GM12878 (cell line): ENCODE measurements at regions not wholly inside any gene's neighbourhood (a gene's known extent, or its start where the extent isn't known, plus 50 kb on each side); places are given as distances from the start of the nearest gene placed in this dataset.

Experiments used
- ATAC-seq: fragments of 200-7000 bp; cut with Tn5 transposase; 3 replicates; pipeline ENCODE4 v1.9.1; 2020; ENCODE audit warnings: mild to moderate bottlenecking, moderate library complexity
- BruUV-seq: library from RNA; stranded (reverse); fragments of 400-500 nt; replicated peaks from 2 replicates; lab custom pipeline; 2021; lab: Mats Ljungman, UMichigan
- CTCF ChIA-PET: fragments of 300-600 bp; sonication (Branson Sonifier 250); formaldehyde crosslinking; extraction: SDS; loops from one replicate; lab custom pipeline; 2021; ENCODE audit warnings: inconsistent platforms; lab: Yijun Ruan, JAX
- POLR2A ChIA-PET: fragments of 350-600 bp; formaldehyde crosslinking; extraction: SDS; loops from one replicate; lab custom pipeline; 2021; ENCODE audit warnings: inconsistent platforms; lab: Charles Lee
- RAD21 ChIA-PET: fragments of 300-600 bp; sonication (Branson Sonifier 250); formaldehyde crosslinking; loops from one replicate; lab custom pipeline; 2023; ENCODE audit warnings: antibody characterized with exemption; ENCODE audit not compliant: unreplicated experiment; lab: Charles Lee
- SMC1A ChIA-PET: fragments of 300-600 bp; sonication (Branson Sonifier 250); formaldehyde crosslinking; loops from one replicate; lab custom pipeline; 2023; ENCODE audit not compliant: unreplicated experiment, uncharacterized antibody; lab: Charles Lee
- DNase-seq: peaks from one replicate; pipeline ENCODE4 v3.0.0-alpha.2; 2011; ENCODE audit warnings: low read depth, low spot score
- FAIRE-seq: peaks from 3 replicates; lab custom pipeline; 2011; peaks lifted over from hg19 to GRCh38; lab: Jason Lieb, UNC
- H2AFZ ChIP-seq: 2 replicates; pipeline ENCODE4 v1.6.0; 2011; ENCODE audit warnings: low read depth, low read length, control low read depth; ENCODE audit not compliant: control insufficient read depth
- H3K27ac ChIP-seq: 2 replicates; pipeline ENCODE4 v1.5.1; 2011; ENCODE audit warnings: control low read depth; ENCODE audit not compliant: control insufficient read depth, insufficient read depth
- H3K27me3 ChIP-seq, 2 experiments: replicated peaks in 1 of 2; 2 replicates each; pipeline versions ENCODE4 v1.6.0 to v1.6.1; 2011; ENCODE audit warnings: low read length in 1 of 2; ENCODE audit not compliant: control insufficient read depth in 2 of 2, insufficient read depth in 2 of 2
- H3K36me3 ChIP-seq, 2 experiments: 2 replicates each; pipeline ENCODE4 v1.5.1; 2011; ENCODE audit warnings: low read length in 1 of 2; ENCODE audit not compliant: control insufficient read depth in 2 of 2, insufficient read depth in 2 of 2
- H3K4me1 ChIP-seq: 2 replicates; pipeline ENCODE4 v1.6.1; 2011; ENCODE audit warnings: mild to moderate bottlenecking, low read length, moderate library complexity, mixed read lengths; ENCODE audit not compliant: control insufficient read depth, insufficient read depth
- H3K4me2 ChIP-seq: 2 replicates; pipeline ENCODE4 v1.6.0; 2011; ENCODE audit warnings: control low read depth; ENCODE audit not compliant: control insufficient read depth, insufficient read depth
- H3K4me3 ChIP-seq: fragments of 200-600 bp; sonication (generic); 2 replicates; pipeline ENCODE4 v1.5.1; 2016
- H3K79me2 ChIP-seq: 2 replicates; pipeline ENCODE4 v1.6.0; 2011; ENCODE audit warnings: low read length; ENCODE audit not compliant: control insufficient read depth, insufficient read depth
- H3K9ac ChIP-seq: 2 replicates; pipeline ENCODE4 v1.8.0; 2011; ENCODE audit warnings: low read length, control low read depth, mixed read lengths; ENCODE audit not compliant: control insufficient read depth, insufficient read depth
- H3K9me3 ChIP-seq: replicated peaks from 3 replicates; pipeline ENCODE4 v1.5.1; 2011; ENCODE audit warnings: mild to moderate bottlenecking, low read length; ENCODE audit not compliant: control insufficient read depth, insufficient read depth
- H4K20me1 ChIP-seq: 2 replicates; pipeline ENCODE4 v1.6.0; 2011; ENCODE audit not compliant: control insufficient read depth, insufficient read depth
- BCL11A ChIP-seq: IDR thresholded peaks from 2 replicates; pipeline ENCODE4 v1.6.1; 2011; ENCODE audit warnings: low read depth, low read length
- BHLHE40 ChIP-seq, 2 experiments: fragments of 450-650 bp in 1 of 2; IDR thresholded peaks; 2 replicates each; pipeline ENCODE4 v1.6.1; 2011 to 2017; ENCODE audit warnings: low read depth in 2 of 2, borderline replicate concordance in 1 of 2, improper control_type of control experiment in 1 of 2, low read length in 1 of 2, mild to moderate bottlenecking in 1 of 2
- BMI1 ChIP-seq: fragments of 450-650 bp; IDR thresholded peaks from 2 replicates; pipeline ENCODE4 v1.6.1; 2016; ENCODE audit warnings: mild to moderate bottlenecking, moderate library complexity, borderline replicate concordance
- CBX5 ChIP-seq: sonication (generic); IDR thresholded peaks from 2 replicates; pipeline ENCODE4 v1.6.1; 2016; ENCODE audit warnings: low read depth, moderate library complexity, mild to moderate bottlenecking, inconsistent platforms
- CHD2 ChIP-seq: IDR thresholded peaks from 2 replicates; pipeline ENCODE4 v1.6.1; 2011; ENCODE audit warnings: low read depth, low read length, improper control_type of control experiment, borderline replicate concordance
- CREB1 ChIP-seq: IDR thresholded peaks from 2 replicates; pipeline ENCODE4 v1.6.1; 2012; ENCODE audit warnings: low read depth, mild to moderate bottlenecking, inconsistent platforms
- ESRRA ChIP-seq: IDR thresholded peaks from 2 replicates; pipeline ENCODE4 v1.6.1; 2012; ENCODE audit warnings: mild to moderate bottlenecking, low read length, improper control_type of control experiment
- HCFC1 ChIP-seq: fragments of 150-350 bp; IDR thresholded peaks from 2 replicates; pipeline ENCODE4 v1.6.1; 2014; ENCODE audit warnings: low read length
- POLR2AphosphoS5 ChIP-seq: IDR thresholded peaks from 2 replicates; pipeline ENCODE4 v1.6.1; 2011; ENCODE audit warnings: mild to moderate bottlenecking, low read length, inconsistent platforms
- RBBP5 ChIP-seq: fragments of 200-600 bp; sonication (generic); conservative IDR thresholded peaks from 2 replicates; pipeline ENCODE4 v1.6.1; 2016
- SMC3 ChIP-seq: IDR thresholded peaks from 2 replicates; pipeline ENCODE4 v1.6.1; 2011; ENCODE audit warnings: low read length, improper control_type of control experiment, borderline replicate concordance
- STAT1 ChIP-seq: fragments of 450-650 bp; conservative IDR thresholded peaks from 2 replicates; pipeline ENCODE4 v1.6.1; 2014; ENCODE audit warnings: antibody characterized with exemption, mild to moderate bottlenecking
- SUPT20H ChIP-seq: IDR thresholded peaks from 2 replicates; pipeline ENCODE4 v1.6.1; 2011; ENCODE audit warnings: low read depth, mild to moderate bottlenecking, low read length, moderate library complexity, borderline replicate concordance; ENCODE audit not compliant: control insufficient read depth
- WGBS: methylation state at CpG from one replicate; pipeline ENCODE4 v1.1.6; 2016; ENCODE audit warnings: low lambda C conversion rate; ENCODE audit not compliant: insufficient replicate concordance, insufficient coverage; ENCODE audit errors: missing lambda C conversion rate; 5-methylcytosine and 5-hydroxymethylcytosine counted together
- in situ Hi-C: fragments of 300-500 bp; cut with MboI; formaldehyde crosslinking; loops from 9 replicates; pipeline ENCODE4 v1.14.3; 2018; ENCODE audit warnings: mixed read lengths
- intact Hi-C: fragments of 100-400 bp; cut with micrococcal nuclease; formaldehyde crosslinking; loops from one replicate; pipeline ENCODE4 v1.14.2; 2022; ENCODE audit not compliant: unreplicated experiment
- TF ChIP-seq, protein P1 (sequence below): IDR thresholded peaks from 2 replicates; pipeline ENCODE4 v1.6.1; 2012; ENCODE audit warnings: low read depth, low read length, improper control_type of control experiment
- TF ChIP-seq, protein P2 (sequence below): fragments of 450-650 bp; conservative IDR thresholded peaks from 2 replicates; pipeline ENCODE4 v1.6.1; 2017; ENCODE audit warnings: mild to moderate bottlenecking, moderate library complexity

DNA sequence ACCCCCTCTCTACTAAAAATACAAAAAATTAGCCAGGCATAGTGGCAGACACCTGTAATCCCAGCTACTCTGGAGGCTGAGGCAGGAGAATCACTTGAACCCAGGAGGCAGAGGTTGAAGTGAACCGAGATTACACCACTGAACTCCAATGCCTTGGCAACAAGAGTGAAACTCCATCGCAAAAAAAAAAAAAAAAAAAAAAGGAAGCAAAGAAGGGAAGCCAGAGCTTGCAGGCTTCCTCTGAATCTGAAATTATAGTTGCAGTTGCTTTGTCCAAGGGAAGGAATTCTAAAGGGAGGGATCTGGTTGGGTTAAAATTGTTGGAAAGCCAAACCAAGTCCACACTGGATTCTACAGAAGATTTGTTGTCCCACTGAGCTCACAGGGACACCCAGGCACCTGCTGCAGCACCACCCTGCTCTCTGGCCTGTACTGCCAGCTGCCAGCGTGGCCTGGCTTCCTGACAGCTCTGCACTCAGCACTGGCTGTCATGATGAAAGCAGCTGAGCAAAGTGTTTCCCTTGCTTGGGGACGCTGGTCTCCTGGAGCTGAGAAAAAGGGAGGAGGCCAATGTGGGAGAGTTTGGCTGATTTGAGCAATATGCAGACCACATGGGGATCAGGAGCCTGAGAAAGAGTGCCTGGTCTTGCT, 88.8 kb upstream of the HES1 start (continued):
- TF ChIP-seq HCFC1: no peak

DNA sequence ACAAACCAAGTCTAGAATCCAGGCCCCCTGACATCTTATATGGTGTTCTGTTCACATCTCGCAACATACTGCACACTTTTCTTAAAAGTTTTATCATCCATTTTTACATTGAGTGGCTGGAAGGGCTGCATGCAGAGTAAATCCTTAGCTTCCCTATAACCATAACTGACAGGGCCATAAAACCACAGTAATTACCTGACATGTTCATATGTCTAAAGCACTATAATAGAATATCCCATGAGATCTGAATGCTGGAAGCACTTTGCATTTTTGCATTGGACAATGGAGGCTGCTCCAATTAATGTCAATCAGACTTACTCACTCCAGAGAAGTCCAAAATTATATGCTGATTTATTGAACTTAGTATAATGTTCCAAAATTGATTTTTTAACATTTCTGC, 86.6 kb upstream of the HES1 start:
- Histone ChIP-seq H3K27me3 (no peaks in the 10 kb centered on the region), H3K4me1 (peaks cover 9% of the 10 kb centered on the region; the same call in 1 of the 2 replicates), H3K27ac (no peak overlapping the region), H3K9me3 (peaks cover 17% of the 10 kb centered on the region), H3K79me2 (no peaks in the 10 kb centered on the region), H4K20me1 (no peaks in the 10 kb centered on the region), H3K36me3 (no peaks in the 10 kb centered on the region), H3K9ac (no peak overlapping the region), H3K4me3 (no peak overlapping the region), H2AFZ (no peak overlapping the region), H3K4me2 (no peak overlapping the region)
- ChIA-PET POLR2A (no interaction called here), SMC1A (no interaction called here), RAD21 (no interaction called here), CTCF (no interaction called here)
- no peak for ATAC-seq
- intact Hi-C loops (no loop called here), in situ Hi-C loops (no loop called here)
- TF ChIP-seq STAT1 (no peak), CHD2 (no peak), RBBP5 (no peak), ESRRA (no peak), SMC3 (no peak), HCFC1 (no peak), BMI1 (no peak), CBX5 (no peak), SUPT20H (no peak), BHLHE40 (IDR thresholded peaks at IDR 0.05; ENCODE audit: borderline replicate concordance in 1 of 2, low read depth in 2 of 2, low read length in 1 of 2) (no peak), POLR2AphosphoS5 (no peak), CREB1 (no peak), BCL11A (no peak)
- TF ChIP-seq, protein P1, sequence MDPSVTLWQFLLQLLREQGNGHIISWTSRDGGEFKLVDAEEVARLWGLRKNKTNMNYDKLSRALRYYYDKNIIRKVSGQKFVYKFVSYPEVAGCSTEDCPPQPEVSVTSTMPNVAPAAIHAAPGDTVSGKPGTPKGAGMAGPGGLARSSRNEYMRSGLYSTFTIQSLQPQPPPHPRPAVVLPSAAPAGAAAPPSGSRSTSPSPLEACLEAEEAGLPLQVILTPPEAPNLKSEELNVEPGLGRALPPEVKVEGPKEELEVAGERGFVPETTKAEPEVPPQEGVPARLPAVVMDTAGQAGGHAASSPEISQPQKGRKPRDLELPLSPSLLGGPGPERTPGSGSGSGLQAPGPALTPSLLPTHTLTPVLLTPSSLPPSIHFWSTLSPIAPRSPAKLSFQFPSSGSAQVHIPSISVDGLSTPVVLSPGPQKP: no peak
- TF ChIP-seq, protein P2, sequence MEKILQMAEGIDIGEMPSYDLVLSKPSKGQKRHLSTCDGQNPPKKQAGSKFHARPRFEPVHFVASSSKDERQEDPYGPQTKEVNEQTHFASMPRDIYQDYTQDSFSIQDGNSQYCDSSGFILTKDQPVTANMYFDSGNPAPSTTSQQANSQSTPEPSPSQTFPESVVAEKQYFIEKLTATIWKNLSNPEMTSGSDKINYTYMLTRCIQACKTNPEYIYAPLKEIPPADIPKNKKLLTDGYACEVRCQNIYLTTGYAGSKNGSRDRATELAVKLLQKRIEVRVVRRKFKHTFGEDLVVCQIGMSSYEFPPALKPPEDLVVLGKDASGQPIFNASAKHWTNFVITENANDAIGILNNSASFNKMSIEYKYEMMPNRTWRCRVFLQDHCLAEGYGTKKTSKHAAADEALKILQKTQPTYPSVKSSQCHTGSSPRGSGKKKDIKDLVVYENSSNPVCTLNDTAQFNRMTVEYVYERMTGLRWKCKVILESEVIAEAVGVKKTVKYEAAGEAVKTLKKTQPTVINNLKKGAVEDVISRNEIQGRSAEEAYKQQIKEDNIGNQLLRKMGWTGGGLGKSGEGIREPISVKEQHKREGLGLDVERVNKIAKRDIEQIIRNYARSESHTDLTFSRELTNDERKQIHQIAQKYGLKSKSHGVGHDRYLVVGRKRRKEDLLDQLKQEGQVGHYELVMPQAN: no peak
- BruUV-seq: no TSS peak
- FAIRE-seq: no peak
- no peak for DNase-seq
- WGBS: 95% methylated on average over 1 of the region's 1 CpG
